ENCODE measurements at regions not wholly inside any gene's neighbourhood (a gene's known extent, or its start where the extent isn't known, plus 50 kb on each side); places are given as distances from the start of the nearest gene placed in this dataset.
"Not testable (repeated sequence)": the region's sequence is repeated elsewhere in the genome, so short reads cannot be mapped to it uniquely, and the experiment has no call there.

- peaks cover 6% of the 10 kb centered on the region in 2 experiments; a peak in 3 of 4 replicates for H3K4me1 Mint-ChIP-seq
- H3K9me3 ChIP-seq (ENCODE audit: control insufficient read depth, low read depth, low read length) = no peaks in the 10 kb centered on the region
- H3K14ac ChIP-seq (ENCODE audit: insufficient read depth, low read length) = no peak overlapping the region
- TF ChIP-seq, protein P1, sequence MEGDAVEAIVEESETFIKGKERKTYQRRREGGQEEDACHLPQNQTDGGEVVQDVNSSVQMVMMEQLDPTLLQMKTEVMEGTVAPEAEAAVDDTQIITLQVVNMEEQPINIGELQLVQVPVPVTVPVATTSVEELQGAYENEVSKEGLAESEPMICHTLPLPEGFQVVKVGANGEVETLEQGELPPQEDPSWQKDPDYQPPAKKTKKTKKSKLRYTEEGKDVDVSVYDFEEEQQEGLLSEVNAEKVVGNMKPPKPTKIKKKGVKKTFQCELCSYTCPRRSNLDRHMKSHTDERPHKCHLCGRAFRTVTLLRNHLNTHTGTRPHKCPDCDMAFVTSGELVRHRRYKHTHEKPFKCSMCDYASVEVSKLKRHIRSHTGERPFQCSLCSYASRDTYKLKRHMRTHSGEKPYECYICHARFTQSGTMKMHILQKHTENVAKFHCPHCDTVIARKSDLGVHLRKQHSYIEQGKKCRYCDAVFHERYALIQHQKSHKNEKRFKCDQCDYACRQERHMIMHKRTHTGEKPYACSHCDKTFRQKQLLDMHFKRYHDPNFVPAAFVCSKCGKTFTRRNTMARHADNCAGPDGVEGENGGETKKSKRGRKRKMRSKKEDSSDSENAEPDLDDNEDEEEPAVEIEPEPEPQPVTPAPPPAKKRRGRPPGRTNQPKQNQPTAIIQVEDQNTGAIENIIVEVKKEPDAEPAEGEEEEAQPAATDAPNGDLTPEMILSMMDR (conservative IDR thresholded peaks at IDR 0.05) = no peak
- H3K23ac ChIP-seq (ENCODE audit: insufficient read length, low read depth, low read length) = no peak overlapping the region
- H4K20me1 ChIP-seq (ENCODE audit: control insufficient read depth, insufficient read depth, insufficient read length) = peaks cover 3% of the 10 kb centered on the region
- H2AFZ ChIP-seq (ENCODE audit: low read length) = no peak overlapping the region
- no peak overlapping the region for H2BK120ac ChIP-seq (ENCODE audit: low read depth, low read length, poor library complexity, severe bottlenecking)
- no peak overlapping the region for H3K4me2 ChIP-seq (ENCODE audit: insufficient read depth, insufficient read length, low read length)
- H3K36me3 Mint-ChIP-seq (ENCODE audit: insufficient read depth in 1 of 3, low read depth in 3 of 3) = peaks cover 10 to 19% (median 10%) of the 10 kb centered on the region in 3 experiments
- H3K27me3 ChIP-seq (ENCODE audit: insufficient read depth, low read length) = no peaks in the 10 kb centered on the region
- H3K18ac ChIP-seq (ENCODE audit: insufficient read length, low read depth, low read length) = no peak overlapping the region
- H4K5ac ChIP-seq (ENCODE audit: insufficient read length, low read depth, low read length) = no peak overlapping the region
- H3K56ac ChIP-seq (ENCODE audit: insufficient read length, low read depth, low read length) = no peak overlapping the region
- H2BK12ac ChIP-seq (ENCODE audit: insufficient read length, low read depth, low read length) = no peak overlapping the region
- H3K4me1 ChIP-seq (ENCODE audit: insufficient read depth, low read length) = no peaks in the 10 kb centered on the region; the same call in none of the 2 replicates
- H3K9ac ChIP-seq (ENCODE audit: extremely low read depth, insufficient read length, low read length) = no peak overlapping the region
- no peak overlapping the region for H2BK15ac ChIP-seq (ENCODE audit: low read depth, low read length)
- H3K79me2 ChIP-seq (ENCODE audit: insufficient read depth, low read length) = no peaks in the 10 kb centered on the region; the same call in 1 of the 2 replicates
- no peak overlapping the region for H2BK20ac ChIP-seq (ENCODE audit: low read depth, low read length, poor library complexity, severe bottlenecking)
- no peak overlapping the region; a peak in 1 of 7 replicates for H3K27ac Mint-ChIP-seq
- no peak overlapping the region for H4K91ac ChIP-seq (ENCODE audit: insufficient read length, low read depth, low read length)
- H3K27ac ChIP-seq (ENCODE audit: insufficient read length, low read depth, low read length) = no peak overlapping the region
- H3K4ac ChIP-seq (ENCODE audit: low read depth, low read length) = no peak overlapping the region
- no peak overlapping the region for H3T11ph ChIP-seq (ENCODE audit: low read length)
- H3K27me3 Mint-ChIP-seq (ENCODE audit: low read depth) = no peaks in the 10 kb centered on the region
- no peak overlapping the region for H3K4me3 Mint-ChIP-seq
- H2AK5ac ChIP-seq (ENCODE audit: insufficient read length, low read length) = no peak overlapping the region
- no CpG with 5 or more reads among the region's 3 CpGs for WGBS (ENCODE audit: extremely low coverage, insufficient read length, low lambda C conversion rate)
- H2BK5ac ChIP-seq (ENCODE audit: insufficient read length, low read length) = no peak overlapping the region
- H3K79me1 ChIP-seq (ENCODE audit: insufficient read depth, low read depth, low read length, poor library complexity, severe bottlenecking) = peaks cover 5% of the 10 kb centered on the region
- no peaks in the 10 kb centered on the region for H3K23me2 ChIP-seq (ENCODE audit: insufficient read length, low read depth, low read length, poor library complexity, severe bottlenecking)
- peaks cover 7 to 11% of the 10 kb centered on the region in 2 experiments; a peak in 3 of 5 replicates for H3K9me3 Mint-ChIP-seq
- no peak for DNase-seq
- H4K8ac ChIP-seq (replicated peaks; ENCODE audit: insufficient read length, low read depth, low read length) = no peak overlapping the region
Observed at GRCh38 chr3:11709782-11710181, 66.1 kb upstream of the VGLL4 start.

DNA sequence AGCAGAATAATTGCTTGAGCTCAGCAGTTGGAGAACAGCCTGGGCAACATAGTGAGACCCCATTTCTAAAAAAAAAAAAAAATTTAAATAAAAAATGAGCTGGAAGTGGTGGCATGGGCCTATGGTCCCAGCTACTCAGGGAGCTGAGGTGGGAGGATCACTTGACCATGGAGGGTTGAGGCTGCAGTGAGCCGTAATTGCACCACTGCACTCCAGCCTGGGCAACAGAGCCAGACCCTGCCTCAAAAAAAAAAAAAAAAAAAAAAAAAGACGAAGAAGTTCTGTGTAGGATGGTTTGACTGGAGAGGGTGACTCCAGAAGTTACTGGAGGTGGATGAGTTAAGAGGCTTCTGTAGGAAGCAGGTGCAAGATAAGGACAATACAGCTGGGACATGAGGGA, 63.4 kb upstream of the VGLL4 start:
- not testable (repeated sequence) for H2BK120ac ChIP-seq (ENCODE audit: low read depth, low read length, poor library complexity, severe bottlenecking); H3K27me3 Mint-ChIP-seq (ENCODE audit: low read depth); H2BK5ac ChIP-seq (ENCODE audit: insufficient read length, low read length)

More for the DNA sequence above, 63.4 kb upstream of the VGLL4 start:
- not testable (repeated sequence) for H3K9ac ChIP-seq (ENCODE audit: extremely low read depth, insufficient read length, low read length); H3K27me3 ChIP-seq (ENCODE audit: insufficient read depth, low read length); H2BK20ac ChIP-seq (ENCODE audit: low read depth, low read length, poor library complexity, severe bottlenecking); H3K27ac ChIP-seq (ENCODE audit: insufficient read length, low read depth, low read length); DNase-seq; H3K14ac ChIP-seq (ENCODE audit: insufficient read depth, low read length); H3K79me2 ChIP-seq (ENCODE audit: insufficient read depth, low read length); H2AFZ ChIP-seq (ENCODE audit: low read length); H3K4me2 ChIP-seq (ENCODE audit: insufficient read depth, insufficient read length, low read length); H3K9me3 ChIP-seq (ENCODE audit: control insufficient read depth, low read depth, low read length); H3K18ac ChIP-seq (ENCODE audit: insufficient read length, low read depth, low read length); H3K56ac ChIP-seq (ENCODE audit: insufficient read length, low read depth, low read length); H3K23ac ChIP-seq (ENCODE audit: insufficient read length, low read depth, low read length); H4K91ac ChIP-seq (ENCODE audit: insufficient read length, low read depth, low read length); H2AK5ac ChIP-seq (ENCODE audit: insufficient read length, low read length); H4K5ac ChIP-seq (ENCODE audit: insufficient read length, low read depth, low read length); H4K8ac ChIP-seq (replicated peaks; ENCODE audit: insufficient read length, low read depth, low read length); H2BK12ac ChIP-seq (ENCODE audit: insufficient read length, low read depth, low read length); H3K23me2 ChIP-seq (ENCODE audit: insufficient read length, low read depth, low read length, poor library complexity, severe bottlenecking); H3K4ac ChIP-seq (ENCODE audit: low read depth, low read length); H4K20me1 ChIP-seq (ENCODE audit: control insufficient read depth, insufficient read depth, insufficient read length); H2BK15ac ChIP-seq (ENCODE audit: low read depth, low read length); H3T11ph ChIP-seq (ENCODE audit: low read length); H3K4me3 Mint-ChIP-seq; H3K27ac Mint-ChIP-seq; H3K79me1 ChIP-seq (ENCODE audit: insufficient read depth, low read depth, low read length, poor library complexity, severe bottlenecking); H3K4me1 ChIP-seq (ENCODE audit: insufficient read depth, low read length)
- peaks cover 7 to 12% of the 10 kb centered on the region in 2 experiments for H3K4me1 Mint-ChIP-seq
- H3K36me3 Mint-ChIP-seq (ENCODE audit: insufficient read depth in 1 of 3, low read depth in 3 of 3) = peaks cover 10 to 19% (median 10%) of the 10 kb centered on the region in 3 experiments
- peaks cover 7 to 11% of the 10 kb centered on the region in 2 experiments; a peak in 3 of 5 replicates for H3K9me3 Mint-ChIP-seq
- no CpG with 5 or more reads among the region's 2 CpGs for WGBS (ENCODE audit: extremely low coverage, insufficient read length, low lambda C conversion rate)

Measured in H9 (cell line).